ENCODE measurements at regions not wholly inside any gene's neighbourhood (a gene's known extent, or its start where the extent isn't known, plus 50 kb on each side); places are given as distances from the start of the nearest gene placed in this dataset.

GRCh38 chr9:115456515-115456914 lies 338.6 kb upstream of the TNC start:
- TF ChIP-seq MAX (IDR thresholded peaks at IDR 0.05; ENCODE audit: low read depth) (no peak), SIN3A (IDR thresholded peaks at IDR 0.05; ENCODE audit: borderline replicate concordance, low read depth, low read length) (no peak), NRF1 (IDR thresholded peaks at IDR 0.05; ENCODE audit: low read depth, low read length) (no peak), TAF1 (IDR thresholded peaks at IDR 0.05; ENCODE audit: borderline replicate concordance, low read depth, low read length) (no peak), CTCF (IDR thresholded peaks at IDR 0.05) (no peak), POLR2AphosphoS5 (IDR thresholded peaks at IDR 0.05; ENCODE audit: low read depth, low read length) (no peak), FOSL2 (IDR thresholded peaks at IDR 0.05; ENCODE audit: borderline replicate concordance, low read depth) (no peak), RAD21 (IDR thresholded peaks at IDR 0.05; ENCODE audit: low read length) (no peak), TEAD4 (IDR thresholded peaks at IDR 0.05; ENCODE audit: borderline replicate concordance, insufficient read depth) (no peak), MEF2A (IDR thresholded peaks at IDR 0.05; ENCODE audit: borderline replicate concordance, low read depth) (no peak), YY1 (IDR thresholded peaks at IDR 0.05; ENCODE audit: low read depth) (no peak), ELF1 (IDR thresholded peaks at IDR 0.05) (no peak)
- TF ChIP-seq, protein P1, sequence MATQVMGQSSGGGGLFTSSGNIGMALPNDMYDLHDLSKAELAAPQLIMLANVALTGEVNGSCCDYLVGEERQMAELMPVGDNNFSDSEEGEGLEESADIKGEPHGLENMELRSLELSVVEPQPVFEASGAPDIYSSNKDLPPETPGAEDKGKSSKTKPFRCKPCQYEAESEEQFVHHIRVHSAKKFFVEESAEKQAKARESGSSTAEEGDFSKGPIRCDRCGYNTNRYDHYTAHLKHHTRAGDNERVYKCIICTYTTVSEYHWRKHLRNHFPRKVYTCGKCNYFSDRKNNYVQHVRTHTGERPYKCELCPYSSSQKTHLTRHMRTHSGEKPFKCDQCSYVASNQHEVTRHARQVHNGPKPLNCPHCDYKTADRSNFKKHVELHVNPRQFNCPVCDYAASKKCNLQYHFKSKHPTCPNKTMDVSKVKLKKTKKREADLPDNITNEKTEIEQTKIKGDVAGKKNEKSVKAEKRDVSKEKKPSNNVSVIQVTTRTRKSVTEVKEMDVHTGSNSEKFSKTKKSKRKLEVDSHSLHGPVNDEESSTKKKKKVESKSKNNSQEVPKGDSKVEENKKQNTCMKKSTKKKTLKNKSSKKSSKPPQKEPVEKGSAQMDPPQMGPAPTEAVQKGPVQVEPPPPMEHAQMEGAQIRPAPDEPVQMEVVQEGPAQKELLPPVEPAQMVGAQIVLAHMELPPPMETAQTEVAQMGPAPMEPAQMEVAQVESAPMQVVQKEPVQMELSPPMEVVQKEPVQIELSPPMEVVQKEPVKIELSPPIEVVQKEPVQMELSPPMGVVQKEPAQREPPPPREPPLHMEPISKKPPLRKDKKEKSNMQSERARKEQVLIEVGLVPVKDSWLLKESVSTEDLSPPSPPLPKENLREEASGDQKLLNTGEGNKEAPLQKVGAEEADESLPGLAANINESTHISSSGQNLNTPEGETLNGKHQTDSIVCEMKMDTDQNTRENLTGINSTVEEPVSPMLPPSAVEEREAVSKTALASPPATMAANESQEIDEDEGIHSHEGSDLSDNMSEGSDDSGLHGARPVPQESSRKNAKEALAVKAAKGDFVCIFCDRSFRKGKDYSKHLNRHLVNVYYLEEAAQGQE (IDR thresholded peaks at IDR 0.05; ENCODE audit: low read depth, low read length) = no peak

Data from SK-N-SH (cell line).